NCI-H146 treated with DMSO at 0.1 percent for 48 hours (cell line): ENCODE measurements at regions not wholly inside any gene's neighbourhood (a gene's known extent, or its start where the extent isn't known, plus 50 kb on each side); places are given as distances from the start of the nearest gene placed in this dataset.
"Not testable (repeated sequence)": the region's sequence is repeated elsewhere in the genome, so short reads cannot be mapped to it uniquely, and the experiment has no call there.

Source experiments
- DNase-seq: peaks from one replicate; lab custom pipeline; 2025; ENCODE audit not compliant: unreplicated experiment; lab: John Stamatoyannopoulos, UW

DNA sequence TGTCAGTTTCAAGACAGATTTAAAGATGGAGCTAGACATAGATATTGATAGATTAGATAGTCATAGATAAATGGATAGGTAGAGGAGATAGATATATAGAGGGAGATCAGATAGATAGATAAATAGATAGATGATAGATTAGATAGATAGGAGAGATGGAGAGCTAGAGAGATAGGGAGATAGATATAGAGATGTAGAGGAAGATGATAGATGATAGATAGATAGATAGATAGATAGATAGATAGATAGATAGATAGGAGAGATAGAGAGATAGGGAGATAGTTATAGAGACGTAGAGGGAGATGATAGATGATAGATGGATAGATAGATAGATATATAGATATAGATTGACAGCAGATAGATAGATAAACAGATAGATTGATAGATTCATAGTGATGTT lies 1038.8 kb upstream of the AUTS2 start:
- DNase-seq, result no peak

DNA sequence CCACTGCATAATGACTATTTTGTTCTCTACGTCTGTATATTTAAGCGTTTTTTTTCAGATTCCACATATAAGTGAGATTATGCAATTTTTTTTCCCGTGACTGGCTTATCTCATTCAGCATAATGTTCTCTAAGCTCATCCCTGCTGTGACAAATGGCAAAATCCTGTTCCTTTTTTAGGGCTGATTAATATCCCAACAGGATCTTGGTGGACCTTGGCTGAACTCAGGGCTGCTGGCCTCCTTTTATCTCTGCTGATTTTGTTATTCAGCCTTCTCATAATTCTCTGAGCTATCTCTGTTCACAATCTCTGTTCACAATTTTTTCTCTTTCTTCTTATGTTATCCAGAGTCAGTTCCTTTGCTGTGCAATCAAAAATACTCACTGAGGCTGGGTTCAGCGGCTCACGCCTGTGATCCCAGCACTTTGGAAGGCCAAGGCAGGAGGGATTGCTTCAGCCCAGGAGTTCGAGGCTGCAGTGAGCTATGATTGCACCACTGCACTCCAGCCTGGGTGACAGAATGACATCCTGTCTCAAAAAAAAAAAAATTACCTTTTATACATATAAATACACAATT lies 1035.9 kb upstream of the AUTS2 start:
- no peak for DNase-seq

DNA sequence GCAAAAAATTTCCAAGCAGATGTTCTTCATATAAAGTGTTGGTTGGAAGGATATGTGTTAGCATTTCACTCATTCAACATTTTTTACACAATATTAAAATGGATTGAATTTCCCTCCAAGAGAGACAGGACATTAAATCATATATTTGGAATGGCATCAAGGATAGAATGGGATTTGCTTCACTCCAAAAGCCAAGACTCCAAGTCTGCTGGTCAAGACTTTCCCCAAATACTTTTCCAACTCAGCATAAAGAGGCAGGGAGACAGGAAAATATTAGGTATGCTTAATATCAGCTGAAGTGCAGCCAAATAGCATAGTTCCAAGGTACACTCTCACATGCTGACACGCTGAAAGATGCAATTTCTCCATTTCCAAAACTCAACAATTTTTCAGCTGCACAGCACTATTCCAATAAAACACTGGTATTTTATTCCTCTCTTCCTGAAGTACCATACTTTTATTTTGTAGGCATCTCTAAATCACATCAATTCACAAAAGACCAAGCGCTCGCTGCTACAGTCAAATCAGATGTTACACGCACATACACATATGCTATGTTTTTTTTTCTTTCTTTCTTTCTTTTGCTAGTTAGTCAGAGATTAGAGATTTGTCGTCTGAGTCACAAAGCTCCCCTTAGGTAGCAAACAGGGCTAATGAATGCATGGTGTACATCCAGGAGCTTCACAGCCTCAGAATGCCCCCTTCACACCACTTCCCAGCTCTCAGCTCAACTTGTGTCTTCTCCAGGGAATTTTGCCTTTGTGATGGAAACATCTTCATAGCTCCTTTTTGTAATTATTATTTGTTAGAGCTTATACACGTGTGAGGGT lies 1033.8 kb upstream of the AUTS2 start:
- no peak for DNase-seq

DNA sequence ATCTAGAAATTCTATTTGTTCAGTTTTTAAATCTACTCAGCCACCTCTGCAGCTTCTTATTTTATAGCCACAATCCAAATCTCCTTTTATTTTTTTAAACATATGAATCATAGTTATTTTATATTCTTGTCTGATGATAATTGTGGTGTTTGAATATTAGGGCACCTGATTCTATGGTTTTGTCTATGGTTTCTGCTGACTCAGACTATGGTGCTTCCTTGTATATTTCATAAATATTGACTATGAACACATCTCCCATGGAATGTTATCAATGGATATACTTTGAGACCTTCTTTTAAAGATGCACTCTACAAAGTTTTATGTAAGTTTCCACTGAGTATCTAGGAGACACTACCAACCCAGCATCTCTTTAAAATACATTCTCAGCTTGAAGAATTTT lies 1027.0 kb upstream of the AUTS2 start:
- no peak for DNase-seq

DNA sequence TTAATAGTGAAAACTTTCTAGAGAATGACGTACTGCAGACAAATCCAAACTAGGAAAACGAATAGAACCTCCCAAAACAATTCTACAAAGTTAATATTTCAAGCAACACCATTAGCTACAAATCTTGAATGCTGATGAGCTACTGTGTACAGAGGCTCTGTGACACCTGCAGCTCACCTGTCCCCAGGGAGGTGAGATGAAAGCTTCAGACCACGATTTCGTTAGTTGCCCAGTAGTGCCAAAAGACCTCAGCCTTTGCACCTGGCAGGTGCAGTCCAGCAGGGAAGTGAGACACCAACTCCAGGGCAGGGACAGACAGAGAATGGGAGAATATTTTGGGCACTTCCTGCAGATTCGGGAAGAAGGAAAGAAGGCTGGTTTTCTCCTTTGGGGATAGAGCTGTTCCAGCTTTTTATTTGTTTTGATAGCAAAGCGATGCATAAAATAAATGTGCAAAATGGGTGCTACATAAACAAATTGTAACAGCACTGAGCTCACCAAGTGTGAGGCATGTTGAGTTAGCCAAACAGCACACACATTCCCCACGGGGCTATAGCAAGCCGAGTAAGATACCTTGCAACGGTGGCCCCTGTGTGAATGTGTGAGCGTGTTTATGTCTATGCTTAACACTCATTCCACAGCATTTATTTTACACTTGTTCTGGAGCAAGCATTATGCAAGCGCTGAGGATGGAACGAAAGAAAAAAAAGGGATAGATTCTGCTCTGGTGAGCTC lies 1024.8 kb upstream of the AUTS2 start:
- peak; percentile 93 for DNase-seq

DNA sequence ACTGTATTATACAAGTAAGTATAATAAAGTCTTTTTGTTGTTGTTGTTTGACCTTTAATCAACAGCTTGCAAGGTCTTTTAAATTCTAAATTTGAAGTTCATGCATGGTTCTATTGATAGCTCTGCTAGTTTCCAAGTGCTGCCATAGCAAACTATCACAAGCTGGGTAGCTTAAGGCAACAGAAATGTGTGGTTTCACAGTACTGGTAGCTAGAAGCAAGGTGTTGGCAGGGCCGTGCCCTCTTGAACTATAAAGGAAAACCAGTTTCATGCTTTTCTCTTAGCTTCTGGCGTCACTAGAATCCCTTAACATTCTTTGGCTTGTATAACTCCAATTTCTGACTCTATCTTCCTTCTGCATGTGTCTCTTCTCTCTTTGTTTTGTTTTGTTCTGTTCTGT lies 1021.9 kb upstream of the AUTS2 start:
- DNase-seq, result no peak

DNA sequence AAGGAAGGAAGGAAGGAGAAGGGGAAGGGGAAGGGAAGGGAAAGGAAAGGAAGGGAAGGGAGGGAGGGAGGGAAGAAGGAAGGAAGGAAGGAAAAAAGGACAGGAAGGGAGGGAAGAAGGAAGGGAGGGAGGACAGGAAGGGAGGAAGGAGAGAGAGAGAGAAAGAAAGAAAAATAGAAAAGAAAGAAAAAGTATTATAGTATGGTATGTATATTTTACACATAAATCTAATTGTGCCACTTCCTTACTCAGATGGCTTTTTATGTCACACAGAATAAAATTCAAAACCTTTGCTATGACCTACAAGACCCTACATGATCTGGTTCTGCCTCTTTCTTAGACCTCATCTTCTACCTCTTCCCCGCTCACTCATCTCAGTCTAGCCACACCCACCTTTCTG lies 1016.9 kb upstream of the AUTS2 start:
- no peak for DNase-seq

DNA sequence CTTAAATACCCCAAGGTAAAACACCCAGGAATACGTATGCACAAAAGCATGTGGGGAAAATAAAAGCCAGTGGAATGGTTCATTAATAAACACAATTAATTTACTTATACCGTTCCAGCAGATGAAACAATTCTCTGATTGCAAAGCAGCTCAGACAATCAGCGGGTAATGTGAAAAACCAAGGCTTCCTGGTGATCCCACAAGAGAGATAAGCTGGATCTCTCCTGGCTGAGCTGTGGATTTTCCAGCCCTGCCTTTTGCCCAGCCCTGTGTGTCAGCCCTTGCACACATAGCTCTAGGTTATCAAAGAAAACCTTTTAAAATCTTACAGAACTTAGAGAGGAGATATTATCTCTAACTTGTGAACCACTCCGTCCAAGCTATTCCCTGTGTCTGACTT lies 1010.7 kb upstream of the AUTS2 start:
- no peak for DNase-seq

DNA sequence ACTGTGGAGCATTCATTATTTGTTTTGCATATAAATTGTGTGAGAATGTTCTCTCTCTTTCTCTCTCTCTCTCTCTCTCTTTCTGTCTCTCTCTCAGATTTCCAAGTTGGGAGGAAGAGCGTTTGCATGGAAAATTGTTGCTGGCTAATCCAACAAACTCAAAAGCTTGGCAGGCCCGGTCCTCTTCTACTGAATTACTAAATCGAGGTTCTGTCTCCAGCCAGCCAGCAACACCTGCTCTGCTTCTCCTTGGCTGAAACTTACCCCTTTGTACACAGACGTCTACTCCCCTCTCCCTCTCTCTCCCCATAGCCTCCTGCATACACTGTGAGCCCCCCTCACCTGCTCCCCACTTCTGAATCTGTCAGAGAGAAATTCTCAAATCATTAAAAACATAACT lies 996.4 kb upstream of the AUTS2 start:
- DNase-seq, result no peak

DNA sequence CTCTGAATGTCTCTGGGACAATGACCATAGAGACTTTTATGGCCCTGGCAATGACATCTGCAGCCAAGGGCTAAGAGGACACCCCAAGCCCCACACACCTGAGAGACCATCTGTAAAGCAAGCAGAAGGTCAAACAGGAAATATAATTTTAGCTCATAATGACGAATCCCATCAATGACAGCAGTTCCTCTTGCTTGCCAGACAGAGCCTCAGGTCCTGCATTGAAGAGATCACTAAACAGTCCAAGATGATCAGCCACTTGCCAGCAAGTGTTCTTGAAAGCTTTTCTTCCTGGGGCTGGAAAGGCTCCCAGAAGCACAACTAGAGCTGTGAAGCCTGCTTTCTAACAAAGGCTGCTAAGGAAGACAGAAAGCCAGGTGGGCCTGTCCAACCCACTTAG lies 993.7 kb upstream of the AUTS2 start:
- peak; percentile 36 for DNase-seq

DNA sequence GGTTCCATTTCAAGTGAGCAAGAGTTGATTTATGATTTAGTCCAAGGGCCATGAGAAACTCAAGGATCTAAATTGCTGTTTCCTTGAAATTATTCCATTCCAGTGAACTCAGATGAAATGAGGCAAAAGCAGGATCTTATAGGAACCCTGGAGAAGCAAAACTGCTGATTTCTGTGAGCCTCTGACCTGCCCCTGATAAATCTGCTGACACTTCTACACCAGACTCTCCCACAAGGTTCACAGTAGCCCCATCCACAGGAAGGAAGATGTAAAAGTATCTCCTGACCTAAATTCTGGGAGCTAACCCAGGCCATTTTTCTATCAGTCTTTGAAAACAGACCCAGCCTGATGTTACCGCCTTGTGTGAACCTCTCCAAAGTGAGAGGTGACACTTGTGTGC lies 987.6 kb upstream of the AUTS2 start:
- DNase-seq, result no peak

DNA sequence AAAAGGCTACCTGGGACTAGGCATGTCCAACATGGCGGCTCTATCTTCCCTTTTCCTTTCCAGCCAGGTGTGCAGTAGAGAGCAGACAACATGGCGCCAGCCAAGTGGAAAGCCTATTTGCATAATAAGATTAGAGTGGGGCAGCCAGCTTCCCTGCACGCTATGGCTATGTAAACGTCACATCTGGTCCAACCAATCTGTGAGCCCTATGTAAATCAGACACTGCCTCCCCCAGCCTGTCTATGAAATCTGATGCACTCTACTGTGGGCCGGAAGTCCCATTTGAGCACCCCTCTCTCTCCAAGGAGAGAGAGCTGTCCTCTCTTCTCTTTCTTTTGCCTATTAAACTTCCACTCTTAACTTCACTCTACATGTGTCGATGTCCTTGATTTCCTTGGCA lies 984.9 kb upstream of the AUTS2 start:
- peak; percentile 65 for DNase-seq

DNA sequence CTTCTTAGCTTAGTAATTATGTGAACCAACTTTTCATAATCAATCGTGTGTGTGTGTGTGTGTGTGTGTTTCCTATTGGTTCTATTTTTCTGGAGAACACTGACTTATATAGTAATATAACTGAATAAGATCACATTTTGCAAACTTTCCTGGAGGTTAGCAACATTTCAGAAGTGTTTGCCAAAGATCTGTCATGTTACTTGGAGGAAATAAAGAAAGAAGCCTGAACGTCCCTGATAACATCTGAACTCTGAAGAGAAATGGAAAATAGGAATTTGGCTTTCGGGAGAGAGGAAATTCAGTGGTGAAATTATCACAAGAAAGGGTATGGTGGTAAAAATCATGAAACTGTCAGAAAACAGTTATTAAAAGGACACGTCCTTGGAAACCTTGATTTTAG lies 984.4 kb upstream of the AUTS2 start:
- DNase-seq, result no peak

DNA sequence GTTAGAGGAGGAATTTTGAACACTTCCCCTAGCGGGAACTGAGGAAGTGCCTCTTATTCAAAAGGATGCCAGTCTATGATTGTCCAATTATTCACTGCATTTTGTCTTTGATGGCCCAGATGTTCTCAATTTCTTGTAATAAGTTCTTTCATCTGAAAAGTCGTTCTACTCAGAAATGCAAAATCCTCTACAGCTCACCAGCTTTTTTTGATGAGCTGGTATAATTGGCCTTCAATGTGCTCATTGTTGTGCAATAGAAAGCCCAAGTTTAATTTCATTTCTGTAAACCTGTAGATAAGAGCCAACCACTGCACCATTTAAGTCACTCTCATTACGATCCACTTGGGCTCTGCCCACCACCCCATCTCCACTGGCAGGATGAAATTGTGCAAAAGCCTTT lies 978.7 kb upstream of the AUTS2 start:
- DNase-seq, result no peak

DNA sequence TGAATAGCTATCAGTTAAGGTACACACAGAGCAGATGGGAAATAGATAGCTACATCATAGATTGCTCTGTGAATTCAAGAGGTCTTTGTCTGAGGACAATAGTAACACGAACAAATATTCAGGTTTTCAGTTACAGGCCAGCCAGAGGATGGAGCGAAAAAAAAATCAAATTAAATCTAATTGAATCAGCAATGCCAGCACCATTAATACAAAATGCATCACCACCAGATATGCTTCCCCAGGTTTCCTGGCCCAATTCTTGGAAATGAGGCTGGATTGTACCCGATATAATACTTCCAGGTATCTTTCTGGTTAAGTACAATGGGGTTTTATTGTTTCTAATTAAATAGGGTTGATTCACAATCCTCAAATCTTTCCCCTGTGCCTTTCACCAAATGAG lies 975.8 kb upstream of the AUTS2 start:
- DNase-seq, result peak; percentile 95

DNA sequence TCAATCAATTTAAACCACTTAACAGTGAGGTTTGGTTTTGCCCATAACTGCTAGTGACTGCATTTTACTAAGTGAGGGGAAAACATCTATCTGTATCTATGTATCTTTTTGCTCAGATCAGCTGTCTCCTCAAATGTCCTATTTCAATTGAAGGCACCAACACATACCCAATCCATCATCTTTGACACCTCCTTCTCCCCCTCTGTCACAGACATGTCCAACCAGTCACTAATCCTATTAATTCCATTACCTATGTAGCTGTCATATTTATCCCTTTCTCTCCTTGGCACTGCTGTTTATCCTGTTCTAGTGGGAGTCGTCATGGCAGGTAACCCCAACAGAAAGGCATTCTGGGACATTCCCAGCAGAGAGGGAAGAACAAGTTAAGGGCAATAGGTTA lies 975.2 kb upstream of the AUTS2 start:
- peak; percentile 48 for DNase-seq

DNA sequence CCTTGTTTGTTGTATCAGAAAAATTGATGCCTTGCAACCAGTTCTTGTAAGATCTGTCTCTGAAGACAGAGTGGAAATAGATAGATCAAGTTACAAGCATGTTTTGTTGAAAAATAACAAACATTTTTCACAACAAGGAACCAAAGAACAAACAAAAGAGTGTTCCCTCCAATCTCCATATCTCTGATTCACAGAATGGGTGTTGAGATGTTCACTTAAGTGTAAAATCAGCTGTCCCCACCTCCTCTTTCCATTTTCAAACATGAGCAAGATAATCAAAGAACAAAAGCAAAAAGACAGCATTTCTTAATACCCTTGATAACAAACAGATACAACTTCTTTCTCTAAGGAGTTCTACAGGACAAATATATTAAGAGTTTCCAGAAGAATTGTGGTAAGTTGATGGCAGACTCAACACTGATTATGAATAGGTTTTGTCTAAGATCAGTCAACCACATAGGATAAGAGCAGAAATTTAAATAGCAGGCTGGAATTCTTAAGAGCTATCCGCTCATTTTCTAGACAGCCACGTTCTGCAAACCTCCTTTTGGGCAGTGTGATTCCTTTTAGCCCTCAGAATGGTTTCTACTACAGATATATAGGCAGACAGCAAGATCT lies 970.9 kb upstream of the AUTS2 start:
- DNase-seq, result no peak

DNA sequence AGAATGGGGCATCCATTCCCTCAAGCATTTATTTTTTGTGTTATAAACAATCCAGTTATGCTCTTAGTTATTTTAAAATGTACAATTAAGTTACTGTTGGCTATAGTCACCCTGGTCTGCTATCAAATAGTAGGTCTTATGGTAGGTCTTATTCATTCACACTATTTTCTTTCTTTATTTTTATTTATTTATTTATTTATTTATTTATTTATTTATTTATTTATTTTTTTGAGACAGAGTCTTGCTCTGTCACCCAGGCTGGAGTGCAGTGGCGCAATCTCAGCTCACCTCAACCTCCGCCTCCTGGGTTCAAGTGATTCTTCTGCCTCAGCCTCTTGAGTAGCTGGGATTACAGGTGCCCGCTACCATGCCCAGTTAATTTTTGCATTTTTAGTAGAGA lies 967.4 kb upstream of the AUTS2 start:
- DNase-seq, result not testable (repeated sequence)

DNA sequence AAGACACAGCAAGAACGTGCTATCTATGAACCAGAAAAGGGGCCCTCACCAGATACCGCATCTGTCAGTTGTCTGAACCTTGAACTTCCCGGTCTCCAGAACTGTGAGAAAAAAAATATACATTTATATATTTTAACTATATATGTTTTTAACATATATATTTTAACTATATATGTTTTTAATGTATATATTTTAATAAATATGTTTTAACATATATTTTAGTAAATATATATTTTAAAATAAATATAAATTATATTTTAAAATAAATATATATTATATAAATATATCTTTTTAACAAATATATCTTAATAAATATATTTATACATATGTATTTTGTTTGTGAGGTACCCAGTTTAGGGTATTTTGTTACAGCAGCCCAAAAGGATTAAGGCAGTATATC lies 958.2 kb upstream of the AUTS2 start:
- DNase-seq, result no peak

DNA sequence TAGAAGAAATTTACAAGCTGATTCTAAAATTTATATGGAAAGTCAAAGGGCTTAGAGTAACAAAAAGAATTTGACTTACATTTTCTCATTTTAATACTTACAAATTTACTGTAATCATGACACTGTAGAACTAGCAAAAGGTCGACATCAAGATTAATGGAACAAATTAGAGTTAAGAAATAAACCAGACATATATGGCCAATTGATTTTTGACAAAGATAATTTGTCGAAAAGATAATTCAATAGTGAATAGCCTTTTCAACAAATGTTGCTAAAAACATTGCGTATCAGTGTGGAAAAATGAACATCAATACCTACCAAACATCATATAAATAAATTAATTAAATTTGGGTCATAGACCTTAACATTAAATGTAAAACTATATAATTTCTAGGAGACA lies 955.5 kb upstream of the AUTS2 start:
- DNase-seq, result no peak

DNA sequence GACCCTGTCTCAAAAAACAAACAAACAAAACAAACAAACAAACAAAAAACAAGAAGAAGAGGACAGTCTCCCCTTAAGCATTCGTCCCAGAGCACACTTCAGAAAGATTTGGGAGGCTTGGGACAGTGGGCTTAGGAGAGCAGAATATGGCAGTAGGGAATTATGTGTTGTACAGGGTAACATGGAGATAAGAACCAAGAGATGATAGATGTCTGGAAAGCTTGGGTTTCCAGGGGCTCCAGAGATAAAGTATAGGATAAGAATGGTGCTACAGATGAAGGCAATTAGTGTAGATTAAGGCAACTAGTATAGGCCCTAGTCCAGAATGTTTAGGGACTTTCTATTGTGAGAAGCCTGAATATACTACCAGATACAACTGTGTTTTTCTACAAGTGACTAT lies 934.9 kb upstream of the AUTS2 start:
- DNase-seq, result no peak

DNA sequence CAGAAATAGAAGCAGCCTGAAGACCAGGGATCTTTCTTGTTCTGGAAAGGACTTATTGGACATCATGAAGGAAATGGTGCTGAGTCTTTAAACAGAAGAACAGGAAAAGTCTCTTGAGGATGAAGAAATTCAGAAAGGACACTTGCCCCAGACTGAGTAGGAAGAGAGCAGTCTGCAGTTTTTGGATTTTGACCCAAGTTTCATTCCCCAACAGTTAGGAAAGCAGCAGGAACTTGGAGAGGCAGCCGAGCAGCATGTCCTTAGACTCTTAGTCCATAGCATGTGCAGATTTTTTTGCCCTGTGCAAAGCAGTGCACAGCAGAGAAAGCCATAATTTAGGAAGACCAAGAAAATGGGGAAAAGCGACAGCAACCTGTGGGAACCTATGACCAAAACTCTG lies 927.2 kb upstream of the AUTS2 start:
- no peak for DNase-seq
